ENCODE measurements at regions not wholly inside any gene's neighbourhood (a gene's known extent, or its start where the extent isn't known, plus 50 kb on each side); places are given as distances from the start of the nearest gene placed in this dataset.

DNA sequence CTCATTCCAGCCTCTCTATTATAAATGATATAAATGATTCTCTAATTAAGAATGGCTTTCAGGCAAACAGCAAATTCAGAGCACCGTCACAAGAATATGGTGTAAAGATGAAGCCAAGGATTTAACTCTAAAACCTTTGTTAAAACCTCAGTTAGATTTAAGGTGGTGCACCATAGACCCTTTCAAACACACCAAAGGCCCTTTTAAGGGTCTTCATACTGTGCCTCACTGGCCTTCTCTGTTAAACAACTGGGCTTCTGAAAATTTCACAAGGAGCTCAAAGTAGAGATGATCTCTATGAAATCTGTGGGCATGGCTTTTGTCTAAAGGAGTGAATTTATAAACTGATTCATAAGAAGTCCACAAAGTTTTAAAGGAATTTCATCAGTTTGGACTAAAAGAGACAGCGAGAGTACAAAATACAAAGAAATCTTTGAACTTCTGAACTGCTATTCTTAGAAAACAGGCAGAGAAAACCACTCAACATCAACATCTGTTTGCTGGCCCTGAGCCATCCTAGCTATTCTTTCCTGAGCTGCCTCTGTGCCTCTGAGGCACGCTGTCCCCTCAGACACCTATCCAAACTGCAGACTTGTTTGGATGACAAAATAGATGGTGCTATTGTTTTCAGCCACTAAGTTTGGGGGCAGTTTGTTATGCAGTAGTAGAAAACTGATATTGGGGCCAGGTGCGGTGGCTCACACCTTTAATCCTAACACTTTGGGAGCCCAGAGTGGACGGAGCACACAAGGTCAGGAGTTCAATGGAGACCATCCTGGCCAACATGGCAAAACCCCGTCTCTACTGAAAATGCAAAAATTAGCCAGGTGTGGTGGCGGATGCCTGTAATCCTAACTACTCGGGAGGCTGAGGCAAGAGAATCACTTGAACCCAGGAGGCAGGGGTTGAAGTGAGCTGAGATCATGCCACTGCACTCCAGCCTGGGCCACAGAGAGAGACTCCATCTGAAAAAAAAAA lies 72.9 kb upstream of the MYCN start:
- TF ChIP-seq, protein P1, sequence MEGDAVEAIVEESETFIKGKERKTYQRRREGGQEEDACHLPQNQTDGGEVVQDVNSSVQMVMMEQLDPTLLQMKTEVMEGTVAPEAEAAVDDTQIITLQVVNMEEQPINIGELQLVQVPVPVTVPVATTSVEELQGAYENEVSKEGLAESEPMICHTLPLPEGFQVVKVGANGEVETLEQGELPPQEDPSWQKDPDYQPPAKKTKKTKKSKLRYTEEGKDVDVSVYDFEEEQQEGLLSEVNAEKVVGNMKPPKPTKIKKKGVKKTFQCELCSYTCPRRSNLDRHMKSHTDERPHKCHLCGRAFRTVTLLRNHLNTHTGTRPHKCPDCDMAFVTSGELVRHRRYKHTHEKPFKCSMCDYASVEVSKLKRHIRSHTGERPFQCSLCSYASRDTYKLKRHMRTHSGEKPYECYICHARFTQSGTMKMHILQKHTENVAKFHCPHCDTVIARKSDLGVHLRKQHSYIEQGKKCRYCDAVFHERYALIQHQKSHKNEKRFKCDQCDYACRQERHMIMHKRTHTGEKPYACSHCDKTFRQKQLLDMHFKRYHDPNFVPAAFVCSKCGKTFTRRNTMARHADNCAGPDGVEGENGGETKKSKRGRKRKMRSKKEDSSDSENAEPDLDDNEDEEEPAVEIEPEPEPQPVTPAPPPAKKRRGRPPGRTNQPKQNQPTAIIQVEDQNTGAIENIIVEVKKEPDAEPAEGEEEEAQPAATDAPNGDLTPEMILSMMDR (IDR thresholded peaks at IDR 0.05): no peak
- no peak for TF ChIP-seq POLR2A (IDR thresholded peaks at IDR 0.05)

Data from Peyer's patch (tissue), 4 donors.